ENCODE measurements at regions not wholly inside any gene's neighbourhood (a gene's known extent, or its start where the extent isn't known, plus 50 kb on each side); places are given as distances from the start of the nearest gene placed in this dataset.
"Not testable (repeated sequence)": the region's sequence is repeated elsewhere in the genome, so short reads cannot be mapped to it uniquely, and the experiment has no call there.

GRCh38 chr2:195279840-195280427, 377.1 kb upstream of the SLC39A10 start:
- WGBS, result 34% methylated on average over 1 of the region's 1 CpG
- intact Hi-C loops (cut with DNase I), result no loop called here
- no peak for DNase-seq
- H3K27ac ChIP-seq (ENCODE audit: low read length), result no peak overlapping the region
- H3K4me3 ChIP-seq (ENCODE audit: low read length), result no peak overlapping the region
- no peak for ATAC-seq
- H3K4me1 ChIP-seq (ENCODE audit: control insufficient read depth, insufficient read depth, low read length), result no peaks in the 10 kb centered on the region
- H3K27me3 ChIP-seq (ENCODE audit: control insufficient read depth, insufficient read depth), result no peaks in the 10 kb centered on the region
- H3K9me3 ChIP-seq (ENCODE audit: control insufficient read depth, low read length), result no peaks in the 10 kb centered on the region

DNA sequence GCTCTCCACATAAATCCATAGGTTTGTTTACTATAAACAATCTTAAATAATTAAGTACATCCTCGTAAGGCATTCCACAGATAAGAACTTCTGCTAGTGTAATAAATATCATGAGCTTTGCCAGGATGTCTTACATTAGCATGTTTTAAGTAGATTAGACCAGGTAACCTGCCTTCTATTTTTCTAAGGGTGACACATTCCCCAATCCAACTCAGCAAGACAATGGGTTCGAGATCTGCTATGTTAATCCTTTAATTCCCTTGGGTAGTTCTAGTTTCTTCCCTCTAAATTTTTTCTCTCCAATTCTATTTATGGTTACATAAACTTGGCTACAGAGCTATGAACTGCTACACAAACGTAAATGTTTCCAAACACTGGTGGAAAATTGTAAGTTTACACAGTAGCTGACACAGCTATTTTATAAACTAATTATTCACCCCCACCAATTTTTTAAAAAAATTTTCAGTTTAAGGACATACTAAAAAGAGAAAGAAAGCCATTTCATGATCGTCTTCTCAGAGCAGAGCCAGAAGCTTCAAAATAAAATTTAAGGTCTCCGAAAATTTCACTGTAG, 386.5 kb upstream of the SLC39A10 start:
- intact Hi-C loops (cut with DNase I), result no loop called here
- Histone ChIP-seq H3K9me3 (ENCODE audit: control insufficient read depth, low read length) (no peaks in the 10 kb centered on the region), H3K27ac (ENCODE audit: low read length) (no peak overlapping the region), H3K4me3 (ENCODE audit: low read length) (no peak overlapping the region), H3K4me1 (ENCODE audit: control insufficient read depth, insufficient read depth, low read length) (no peaks in the 10 kb centered on the region), H3K27me3 (ENCODE audit: control insufficient read depth, insufficient read depth) (no peaks in the 10 kb centered on the region)
- WGBS, result 55% methylated on average over 5 of the region's 5 CpGs
- no peak for DNase-seq
- ATAC-seq, result no peak

GRCh38 chr2:195269220-195269619, 387.8 kb upstream of the SLC39A10 start:
- Histone ChIP-seq H3K4me1 (ENCODE audit: control insufficient read depth, insufficient read depth, low read length) (no peaks in the 10 kb centered on the region), H3K27me3 (ENCODE audit: control insufficient read depth, insufficient read depth) (no peaks in the 10 kb centered on the region), H3K9me3 (ENCODE audit: control insufficient read depth, low read length) (no peaks in the 10 kb centered on the region), H3K4me3 (ENCODE audit: low read length) (no peak overlapping the region), H3K27ac (ENCODE audit: low read length) (no peak overlapping the region)
- intact Hi-C loops (cut with DNase I), result no loop called here
- DNase-seq (peak in 1 of 3 donors; percentile 15), ATAC-seq (no peak)
- WGBS, result 78% methylated on average over 6 of the region's 6 CpGs

DNA sequence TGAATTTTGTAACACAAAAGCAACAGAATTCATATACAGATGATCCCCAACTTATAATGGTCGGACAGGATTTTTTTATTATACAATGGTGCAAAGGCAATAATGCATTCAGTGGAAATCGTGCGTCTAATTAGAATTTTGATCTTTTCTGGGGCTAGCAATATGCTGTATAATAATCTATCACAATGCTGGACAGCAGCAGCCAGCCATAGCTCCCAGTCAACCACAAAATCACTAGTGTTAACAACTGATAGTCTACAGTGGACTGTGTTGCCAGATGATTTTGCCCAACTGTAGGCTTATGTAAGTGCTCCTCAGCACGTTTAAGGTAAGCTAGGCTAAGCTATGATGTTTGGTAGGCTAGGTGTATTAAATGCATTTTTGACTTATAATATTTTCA, 399.0 kb upstream of the SLC39A10 start:
- Histone ChIP-seq H3K27me3 (ENCODE audit: control insufficient read depth, insufficient read depth) (no peaks in the 10 kb centered on the region), H3K9me3 (ENCODE audit: control insufficient read depth, low read length) (peaks cover 2% of the 10 kb centered on the region), H3K4me1 (ENCODE audit: control insufficient read depth, insufficient read depth, low read length) (no peaks in the 10 kb centered on the region), H3K4me3 (ENCODE audit: low read length) (no peak overlapping the region), H3K27ac (ENCODE audit: low read length) (no peak overlapping the region)
- ATAC-seq, result no peak
- no peak for DNase-seq
- 74% methylated on average over 4 of the region's 4 CpGs for WGBS
- intact Hi-C loops (cut with DNase I), result no loop called here

DNA sequence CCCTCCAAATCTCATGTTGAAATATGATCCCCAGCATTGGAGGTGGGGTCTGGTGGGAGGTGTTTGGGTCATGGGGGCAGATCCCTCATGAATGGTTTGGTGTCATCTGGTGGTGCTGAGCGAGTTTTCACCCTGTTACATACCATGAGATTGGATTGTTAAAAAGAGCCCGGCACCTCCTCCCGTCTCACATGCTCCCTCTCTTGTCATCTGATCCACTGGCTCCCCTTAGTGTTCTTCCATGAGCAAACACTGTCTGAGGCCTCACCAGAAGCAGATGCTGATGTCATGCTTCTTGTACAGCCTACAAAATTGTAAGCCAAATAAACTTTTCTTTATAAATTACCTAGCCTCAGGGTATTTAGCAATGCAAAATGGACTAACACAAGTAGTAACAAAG, 405.0 kb upstream of the SLC39A10 start:
- intact Hi-C loops (cut with DNase I), result no loop called here
- no peak overlapping the region for H3K27ac ChIP-seq (ENCODE audit: low read length)
- no peaks in the 10 kb centered on the region for H3K9me3 ChIP-seq (ENCODE audit: control insufficient read depth, low read length)
- no peak for DNase-seq
- no peak for ATAC-seq
- WGBS, result 66% methylated on average over 3 of the region's 3 CpGs
- H3K27me3 ChIP-seq (ENCODE audit: control insufficient read depth, insufficient read depth), result no peaks in the 10 kb centered on the region
- no peaks in the 10 kb centered on the region for H3K4me1 ChIP-seq (ENCODE audit: control insufficient read depth, insufficient read depth, low read length)
- H3K4me3 ChIP-seq (ENCODE audit: low read length), result no peak overlapping the region

GRCh38 chr2:195251214-195251613, 405.8 kb upstream of the SLC39A10 start:
- DNase-seq (no peak), ATAC-seq (no peak)
- intact Hi-C loops (cut with DNase I), result no loop called here
- Histone ChIP-seq H3K9me3 (ENCODE audit: control insufficient read depth, low read length) (no peaks in the 10 kb centered on the region), H3K4me1 (ENCODE audit: control insufficient read depth, insufficient read depth, low read length) (no peaks in the 10 kb centered on the region), H3K27ac (ENCODE audit: low read length) (no peak overlapping the region), H3K27me3 (ENCODE audit: control insufficient read depth, insufficient read depth) (no peaks in the 10 kb centered on the region), H3K4me3 (ENCODE audit: low read length) (no peak overlapping the region)

DNA sequence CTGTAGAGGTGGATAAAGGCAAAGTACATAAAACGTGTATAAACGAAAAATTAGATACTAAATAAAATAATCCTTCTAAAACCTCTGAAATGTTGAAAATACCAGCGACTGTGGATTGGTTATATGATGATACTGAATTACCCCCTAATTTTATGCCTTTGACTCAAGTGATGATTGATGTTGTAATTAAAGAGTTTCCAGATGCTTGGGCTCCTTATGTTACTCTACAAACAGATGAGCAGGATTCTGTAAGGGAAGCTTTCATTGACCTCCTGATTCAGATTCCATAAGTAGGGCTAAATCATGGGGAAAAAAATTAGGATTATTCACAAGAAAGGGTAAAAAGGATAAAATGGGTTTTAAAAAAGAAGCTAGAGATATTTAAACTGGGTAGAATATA, 418.2 kb upstream of the SLC39A10 start:
- Histone ChIP-seq H3K27ac (ENCODE audit: low read length) (no peak overlapping the region), H3K4me1 (ENCODE audit: control insufficient read depth, insufficient read depth, low read length) (no peaks in the 10 kb centered on the region), H3K27me3 (ENCODE audit: control insufficient read depth, insufficient read depth) (no peaks in the 10 kb centered on the region), H3K4me3 (ENCODE audit: low read length) (no peak overlapping the region), H3K9me3 (ENCODE audit: control insufficient read depth, low read length) (no peaks in the 10 kb centered on the region)
- intact Hi-C loops (cut with DNase I), result no loop called here
- no peak for ATAC-seq
- whole genome bisulfite sequencing, result 72% methylated on average over 3 of the region's 3 CpGs
- no peak for DNase-seq

- no peak overlapping the region for H3K4me3 ChIP-seq (ENCODE audit: low read length)
- H3K9me3 ChIP-seq (ENCODE audit: control insufficient read depth, low read length), result no peaks in the 10 kb centered on the region
- ATAC-seq (no peak), DNase-seq (no peak)
- H3K4me1 ChIP-seq (ENCODE audit: control insufficient read depth, insufficient read depth, low read length), result no peaks in the 10 kb centered on the region
- no peak overlapping the region for H3K27ac ChIP-seq (ENCODE audit: low read length)
- intact Hi-C loops (cut with DNase I), result no loop called here
- WGBS, result 47% methylated on average over 1 of the region's 1 CpG
- H3K27me3 ChIP-seq (ENCODE audit: control insufficient read depth, insufficient read depth), result no peaks in the 10 kb centered on the region
Measured at GRCh38 chr2:195238379-195238778, 418.6 kb upstream of the SLC39A10 start.

DNA sequence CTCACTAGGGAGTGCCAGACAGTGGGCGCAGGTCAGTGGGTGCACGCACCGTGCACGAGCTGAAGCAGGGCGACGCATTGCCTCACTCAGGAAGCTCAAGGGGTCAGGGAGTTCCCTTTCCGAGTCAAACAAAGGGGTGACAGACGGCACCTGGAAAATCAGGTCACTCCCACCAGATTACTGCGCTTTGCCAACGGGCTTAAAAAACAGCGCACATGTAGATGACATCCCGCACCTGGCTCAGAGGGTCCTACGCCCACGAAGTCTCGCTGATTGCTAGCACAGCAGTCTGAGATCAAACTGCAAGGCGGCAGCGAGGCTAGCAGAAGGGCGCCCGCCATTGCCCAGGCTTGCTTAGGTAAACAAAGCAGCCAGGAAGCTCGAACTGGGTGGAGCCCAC, 428.5 kb upstream of the SLC39A10 start:
- H3K4me1 ChIP-seq (ENCODE audit: control insufficient read depth, insufficient read depth, low read length); H3K27me3 ChIP-seq (ENCODE audit: control insufficient read depth, insufficient read depth): not testable (repeated sequence)

DNA sequence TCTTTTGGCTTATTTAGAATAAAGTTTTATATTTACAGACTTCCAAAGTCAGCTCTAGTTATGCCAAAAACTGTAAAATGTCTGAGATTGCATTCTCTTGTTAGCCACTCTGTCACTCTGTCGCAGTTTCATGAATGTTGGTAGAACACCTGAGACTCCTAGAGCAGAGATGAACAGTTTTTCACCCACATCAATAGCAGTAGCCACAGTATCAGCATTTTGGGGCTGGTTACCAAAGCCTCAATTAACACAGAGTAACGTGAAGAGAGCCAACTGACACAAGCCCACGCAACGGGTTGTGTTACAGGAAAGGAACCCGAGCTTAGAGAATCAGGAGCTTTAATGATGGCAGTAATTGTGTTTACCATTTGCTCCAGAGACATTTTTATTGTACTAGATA, 443.0 kb upstream of the SLC39A10 start:
- no peaks in the 10 kb centered on the region for H3K27me3 ChIP-seq (ENCODE audit: control insufficient read depth, insufficient read depth)
- ATAC-seq, result no peak
- intact Hi-C loops (cut with DNase I), result no loop called here
- no peaks in the 10 kb centered on the region for H3K9me3 ChIP-seq (ENCODE audit: control insufficient read depth, low read length)
- no peaks in the 10 kb centered on the region for H3K4me1 ChIP-seq (ENCODE audit: control insufficient read depth, insufficient read depth, low read length)
- DNase-seq, result no peak
- 84% methylated on average over 5 of the region's 5 CpGs for WGBS
- no peak overlapping the region for H3K27ac ChIP-seq (ENCODE audit: low read length)
- H3K4me3 ChIP-seq (ENCODE audit: low read length), result no peak overlapping the region

More for the DNA sequence above, 428.5 kb upstream of the SLC39A10 start:
- H3K9me3 ChIP-seq (ENCODE audit: control insufficient read depth, low read length); DNase-seq; intact Hi-C loops (cut with DNase I); H3K27ac ChIP-seq (ENCODE audit: low read length); H3K4me3 ChIP-seq (ENCODE audit: low read length); ATAC-seq: not testable (repeated sequence)
- WGBS, result 93% methylated on average over 20 of the region's 20 CpGs

DNA sequence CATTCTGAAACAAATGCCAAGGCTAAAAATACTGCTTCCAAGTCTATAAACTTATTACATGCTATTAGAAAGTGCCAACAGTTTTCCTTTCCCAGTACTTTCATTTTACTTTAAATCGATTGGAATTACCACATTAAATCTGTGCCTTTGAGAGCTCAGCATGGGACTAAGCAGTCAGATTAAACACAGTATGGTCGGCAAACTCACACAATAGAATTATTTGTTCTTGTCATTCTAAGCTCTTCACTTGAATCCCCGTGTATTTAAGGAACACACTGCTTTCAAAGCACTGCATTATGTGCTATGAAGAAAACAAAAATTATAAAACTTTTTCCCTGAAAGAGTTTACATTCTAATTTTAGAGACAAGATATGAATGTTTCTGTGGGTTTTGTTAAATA, 444.4 kb upstream of the SLC39A10 start:
- Histone ChIP-seq H3K4me1 (ENCODE audit: control insufficient read depth, insufficient read depth, low read length) (no peaks in the 10 kb centered on the region), H3K9me3 (ENCODE audit: control insufficient read depth, low read length) (no peaks in the 10 kb centered on the region), H3K27ac (ENCODE audit: low read length) (no peak overlapping the region), H3K27me3 (ENCODE audit: control insufficient read depth, insufficient read depth) (no peaks in the 10 kb centered on the region), H3K4me3 (ENCODE audit: low read length) (no peak overlapping the region)
- DNase-seq, result no peak
- no peak for ATAC-seq
- 58% methylated on average over 3 of the region's 3 CpGs for WGBS
- intact Hi-C loops (cut with DNase I), result no loop called here
